SK-N-SH (cell line): ENCODE measurements at regions not wholly inside any gene's neighbourhood (a gene's known extent, or its start where the extent isn't known, plus 50 kb on each side); places are given as distances from the start of the nearest gene placed in this dataset.

Experiments used
- CTCF ChIA-PET: fragments of 300-600, 350-600 bp; formaldehyde crosslinking; extraction: SDS; loops from one replicate; lab custom pipeline; 2021; lab: Yijun Ruan, JAX
- POLR2A ChIA-PET: fragments of 350-600 bp; sonication (Branson Sonifier 250); formaldehyde crosslinking; extraction: SDS; loops from one replicate; lab custom pipeline; 2020; ENCODE audit warnings: antibody characterized with exemption, inconsistent platforms; lab: Yijun Ruan, JAX
- DNase-seq: peaks from one replicate; pipeline ENCODE4 v3.0.0; 2012
- H2AFZ ChIP-seq: fragments of 200-600 bp; sonication (generic); 2 replicates; pipeline ENCODE4 v1.8.1; 2016; ENCODE audit warnings: antibody characterized with exemption, mild to moderate bottlenecking, low read depth
- H3F3A ChIP-seq: fragments of 200-600 bp; sonication (generic); replicated peaks from 2 replicates; pipeline ENCODE3; 2016; ENCODE audit warnings: antibody characterized with exemption, mild to moderate bottlenecking; ENCODE audit not compliant: insufficient read depth
- H3K27ac ChIP-seq, 2 experiments: fragments of 200-500 bp in 1 of 2; fragments of 200-600 bp in 1 of 2; sonication (Bioruptor generic) in 1 of 2; sonication (generic), shearing (Covaris generic) in 1 of 2; 2 replicates each; pipeline versions ENCODE4 v1.5.1 to v1.6.1; 2014 to 2016; ENCODE audit warnings: low read depth in 2 of 2, inconsistent platforms in 1 of 2, low read length in 1 of 2, mild to moderate bottlenecking in 1 of 2, mixed read lengths in 1 of 2
- H3K27me3 ChIP-seq: fragments of 200-600 bp; sonication (generic), shearing (Covaris generic); 2 replicates; pipeline ENCODE4 v1.6.1; 2016; ENCODE audit warnings: mixed run types; ENCODE audit not compliant: insufficient read depth
- H3K36me3 ChIP-seq, 2 experiments: fragments of 200-500 bp in 1 of 2; fragments of 200-600 bp in 1 of 2; sonication (Bioruptor generic) in 1 of 2; sonication (generic) in 1 of 2; replicated peaks in 1 of 2; 2 replicates each; pipeline versions ENCODE3 to v1.5.1; 2014 to 2016; ENCODE audit warnings: low read length in 1 of 2, mild to moderate bottlenecking in 1 of 2; ENCODE audit not compliant: insufficient read depth in 2 of 2, control insufficient read depth in 1 of 2
- H3K4me1 ChIP-seq, 2 experiments: fragments of 200-500 bp in 1 of 2; fragments of 200-600 bp in 1 of 2; sonication (Bioruptor generic) in 1 of 2; sonication (generic), shearing (Covaris generic) in 1 of 2; 2 replicates each; pipeline versions ENCODE4 v1.5.1 to v1.6.1; 2014 to 2016; ENCODE audit warnings: low read depth in 1 of 2, low read length in 1 of 2, mixed run types in 1 of 2; ENCODE audit not compliant: insufficient read depth in 2 of 2, control insufficient read depth in 1 of 2
- H3K4me2 ChIP-seq: fragments of 200-600 bp; sonication (generic), shearing (Covaris generic); 2 replicates; pipeline ENCODE4 v1.6.1; 2017; ENCODE audit warnings: mixed run types
- H3K4me3 ChIP-seq, 2 experiments: fragments of 200-500 bp in 1 of 2; fragments of 200-600 bp in 1 of 2; sonication (Bioruptor generic) in 1 of 2; sonication (generic), shearing (Covaris generic) in 1 of 2; 2 replicates each; pipeline versions ENCODE4 v1.5.1 to v1.8.1; 2014 to 2016; ENCODE audit warnings: low read depth in 2 of 2, inconsistent platforms in 1 of 2, low read length in 1 of 2, mild to moderate bottlenecking in 1 of 2, mixed read lengths in 1 of 2, moderate library complexity in 1 of 2
- H3K79me2 ChIP-seq: fragments of 200-600 bp; sonication (generic); 2 replicates; pipeline ENCODE4 v1.8.1; 2017; ENCODE audit warnings: mild to moderate bottlenecking; ENCODE audit not compliant: insufficient read depth
- H3K9ac ChIP-seq: fragments of 200-600 bp; sonication (generic); 2 replicates; pipeline ENCODE4 v1.6.1; 2017; ENCODE audit warnings: mixed run types
- H3K9me2 ChIP-seq: fragments of 200-600 bp; sonication (generic); 2 replicates; pipeline ENCODE4 v1.6.1; 2017; ENCODE audit warnings: mixed run types
- H3K9me3 ChIP-seq: fragments of 200-600 bp; sonication (generic); 2 replicates; pipeline ENCODE4 v1.6.1; 2017; ENCODE audit warnings: mixed run types, mild to moderate bottlenecking, moderate library complexity
- H4K20me1 ChIP-seq: fragments of 200-600 bp; sonication (generic); 2 replicates; pipeline ENCODE4 v1.6.1; 2017; ENCODE audit warnings: mild to moderate bottlenecking, mixed run types; ENCODE audit not compliant: insufficient read depth
- ELF1 ChIP-seq: IDR thresholded peaks from 2 replicates; pipeline ENCODE4 v1.4.0; 2012
- EP300 ChIP-seq, 2 experiments: IDR thresholded peaks; 2 replicates each; pipeline versions ENCODE4 v1.4.0 to v1.6.1; 2012; ENCODE audit warnings: borderline replicate concordance in 1 of 2, low read depth in 1 of 2, low read length in 1 of 2
- FOSL2 ChIP-seq: IDR thresholded peaks from 2 replicates; pipeline ENCODE4 v1.4.0; 2012; ENCODE audit warnings: low read depth, mild to moderate bottlenecking, moderate library complexity, borderline replicate concordance
- FOXJ3 ChIP-seq: sonication (generic); formaldehyde crosslinking; IDR thresholded peaks from 2 replicates; pipeline ENCODE4 v1.5.1; 2020; ENCODE audit warnings: mild to moderate bottlenecking, missing genetic modification reagents
- FOXM1 ChIP-seq: IDR thresholded peaks from 2 replicates; pipeline ENCODE4 v1.4.0; 2012; ENCODE audit warnings: low read depth, mild to moderate bottlenecking
- MEF2A ChIP-seq: IDR thresholded peaks from 2 replicates; pipeline ENCODE4 v1.4.0; 2012; ENCODE audit warnings: low read depth, borderline replicate concordance
- NFIC ChIP-seq: IDR thresholded peaks from 2 replicates; pipeline ENCODE4 v1.4.0; 2012; ENCODE audit warnings: borderline replicate concordance
- PBX3 ChIP-seq: IDR thresholded peaks from 2 replicates; pipeline ENCODE4; 2012
- POLR2AphosphoS5 ChIP-seq: IDR thresholded peaks from 2 replicates; pipeline ENCODE4 v1.6.1; 2012; ENCODE audit warnings: low read depth, low read length
- REST ChIP-seq: IDR thresholded peaks from 2 replicates; pipeline ENCODE4 v1.6.1; 2012; ENCODE audit warnings: mild to moderate bottlenecking, low read depth, low read length, moderate library complexity
- RFX5 ChIP-seq: IDR thresholded peaks from 2 replicates; pipeline ENCODE4 v1.6.1; 2012; ENCODE audit warnings: mild to moderate bottlenecking, improper control_type of control experiment, low read length
- SIN3A ChIP-seq: IDR thresholded peaks from 2 replicates; pipeline ENCODE4 v1.6.1; 2012; ENCODE audit warnings: low read depth, mild to moderate bottlenecking, low read length, moderate library complexity, borderline replicate concordance
- SMC3 ChIP-seq: IDR thresholded peaks from 2 replicates; pipeline ENCODE4 v1.6.1; 2012; ENCODE audit warnings: low read depth, low read length, improper control_type of control experiment
- TEAD4 ChIP-seq: IDR thresholded peaks from 2 replicates; pipeline ENCODE4 v1.4.0; 2012; ENCODE audit warnings: mild to moderate bottlenecking, borderline replicate concordance; ENCODE audit not compliant: insufficient read depth
- USF2 ChIP-seq: fragments of 150-350 bp; IDR thresholded peaks from 2 replicates; pipeline ENCODE4 v1.6.1; 2017; ENCODE audit warnings: antibody characterized with exemption, low read length, low read depth, borderline replicate concordance
- YY1 ChIP-seq: IDR thresholded peaks from 2 replicates; pipeline ENCODE4 v1.4.0; 2012; ENCODE audit warnings: low read depth, mild to moderate bottlenecking
- WGBS: methylation state at CpG from one replicate; pipeline ENCODE4 v1.1.6; 2017; ENCODE audit warnings: low lambda C conversion rate; 5-methylcytosine and 5-hydroxymethylcytosine counted together

- H3K27ac ChIP-seq, result no peak overlapping the region
- POLR2A ChIA-PET, result no interaction called here
- H3K4me3 ChIP-seq, result no peak overlapping the region
- no peaks in the 10 kb centered on the region for H3K9me2 ChIP-seq
- no peaks in the 10 kb centered on the region for H3K79me2 ChIP-seq
- H3K36me3 ChIP-seq, result no peaks in the 10 kb centered on the region
- H2AFZ ChIP-seq, result no peak overlapping the region
- 0% methylated on average over 2 of the region's 2 CpGs for WGBS
- no peaks in the 10 kb centered on the region for H3K9me3 ChIP-seq
- H4K20me1 ChIP-seq, result no peaks in the 10 kb centered on the region
- H3K9ac ChIP-seq, result no peak overlapping the region
- H3K4me1 ChIP-seq, result no peaks in the 10 kb centered on the region
- no peaks in the 10 kb centered on the region; the same call in 1 of the 2 replicates for H3K27me3 ChIP-seq
- H3F3A ChIP-seq, result no peaks in the 10 kb centered on the region
- no peak for DNase-seq
- H3K4me2 ChIP-seq, result no peak overlapping the region
- TF ChIP-seq ELF1, result no peak
- no peak for TF ChIP-seq USF2
- TF ChIP-seq NFIC, result no peak
- TF ChIP-seq YY1, result no peak
- no peak for TF ChIP-seq SMC3
- no peak for TF ChIP-seq REST
- TF ChIP-seq FOSL2, result no peak
- TF ChIP-seq PBX3, result no peak
- no peak for TF ChIP-seq FOXJ3 (CRISPR knock-in tag)
- no peak for TF ChIP-seq FOXM1
- no peak for TF ChIP-seq RFX5
- CTCF ChIA-PET, result interaction anchor here (0.6 kb wide), 1 partner anchor 18 kb away, joined by 3 read pairs; no protein-coding TSS in a partner anchor
Measured at GRCh38 chr5:86684222-86684621, 66.5 kb downstream of the COX7C start.

- Histone ChIP-seq H3K9me2 (no peaks in the 10 kb centered on the region), H3K79me2 (no peaks in the 10 kb centered on the region), H3K4me2 (no peak overlapping the region), H3K27me3 (no peaks in the 10 kb centered on the region; the same call in 1 of the 2 replicates), H3K9ac (no peak overlapping the region), H2AFZ (no peak overlapping the region), H3F3A (no peaks in the 10 kb centered on the region), H3K4me3 (no peak overlapping the region), H3K27ac (no peak overlapping the region), H3K4me1 (no peaks in the 10 kb centered on the region), H4K20me1 (no peaks in the 10 kb centered on the region), H3K9me3 (no peaks in the 10 kb centered on the region), H3K36me3 (no peaks in the 10 kb centered on the region)
- no peak for TF ChIP-seq TEAD4
- TF ChIP-seq SIN3A, result no peak
- no peak for TF ChIP-seq YY1
- TF ChIP-seq MEF2A, result no peak
- TF ChIP-seq EP300 (IDR thresholded peaks at IDR 0.05; ENCODE audit: borderline replicate concordance in 1 of 2, low read depth in 1 of 2, low read length in 1 of 2), result no peak
- TF ChIP-seq POLR2AphosphoS5, result no peak
- WGBS, result 0% methylated on average over 1 of the region's 1 CpG
- POLR2A ChIA-PET, result no interaction called here
- CTCF ChIA-PET, result no interaction called here
- DNase-seq, result no peak
Measured at GRCh38 chr5:86686046-86686445, 68.3 kb downstream of the COX7C start.
